ENCODE measurements at regions not wholly inside any gene's neighbourhood (a gene's known extent, or its start where the extent isn't known, plus 50 kb on each side); places are given as distances from the start of the nearest gene placed in this dataset.

GRCh38 chr5:124819201-124819600 is 72.8 kb upstream of the ZNF608 start:
- Histone ChIP-seq H3K36me3 (ENCODE audit: control insufficient read depth, insufficient read depth, low read length) (no peaks in the 10 kb centered on the region), H3K4me3 (ENCODE audit: low read depth, low read length) (no peak overlapping the region), H3K27me3 (ENCODE audit: control insufficient read depth, insufficient read depth, low read length) (no peaks in the 10 kb centered on the region)
- no peak for TF ChIP-seq CTCF (IDR thresholded peaks at IDR 0.05; ENCODE audit: insufficient read depth, low read length, poor library complexity, severe bottlenecking)
- DNase-seq (ENCODE audit: low read depth), result no peak

DNA sequence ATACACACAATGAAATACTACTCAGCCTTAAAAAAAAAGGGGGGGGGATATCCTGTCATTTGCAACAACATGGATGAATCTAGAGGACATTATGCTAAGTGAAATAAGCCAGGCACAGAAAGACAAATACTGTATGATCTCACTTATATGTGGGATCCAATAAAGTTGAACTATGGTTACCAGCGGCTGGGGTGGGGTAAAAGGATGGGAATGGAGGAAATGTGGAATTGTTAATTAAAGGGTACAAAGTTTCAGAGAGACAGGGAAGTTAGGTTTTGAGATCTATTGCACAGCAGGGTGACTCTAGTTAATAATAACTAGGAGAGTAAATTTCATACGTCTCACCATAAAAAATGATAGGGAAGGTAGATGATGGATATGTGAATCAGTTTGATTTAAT is 76.2 kb upstream of the ZNF608 start:
- H3K36me3 ChIP-seq (ENCODE audit: control insufficient read depth, insufficient read depth, low read length), result no peaks in the 10 kb centered on the region
- DNase-seq (ENCODE audit: low read depth), result no peak
- H3K4me3 ChIP-seq (ENCODE audit: low read depth, low read length), result no peak overlapping the region
- no peaks in the 10 kb centered on the region for H3K27me3 ChIP-seq (ENCODE audit: control insufficient read depth, insufficient read depth, low read length)
- TF ChIP-seq CTCF (IDR thresholded peaks at IDR 0.05; ENCODE audit: insufficient read depth, low read length, poor library complexity, severe bottlenecking), result no peak

DNA sequence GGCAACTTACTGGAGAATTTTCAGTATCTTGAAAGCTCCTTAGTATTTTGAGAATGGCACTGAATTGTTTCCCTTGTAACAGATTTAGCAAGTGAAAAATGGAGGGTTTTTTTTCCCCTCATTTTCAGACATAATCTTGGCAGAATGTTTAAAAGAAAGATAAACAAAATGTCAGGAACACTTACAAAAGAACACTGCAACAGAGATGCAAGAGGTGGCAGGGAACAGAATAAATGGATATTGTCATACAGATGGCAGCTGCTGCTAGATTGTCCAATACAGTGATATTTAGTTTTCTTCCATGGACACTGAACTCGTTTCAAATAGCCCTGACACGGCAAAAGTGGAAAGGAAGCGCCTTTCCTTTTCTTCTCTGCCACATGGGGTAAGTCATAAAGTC is 76.9 kb upstream of the ZNF608 start:
- H3K27me3 ChIP-seq (ENCODE audit: control insufficient read depth, insufficient read depth, low read length), result no peaks in the 10 kb centered on the region
- H3K36me3 ChIP-seq (ENCODE audit: control insufficient read depth, insufficient read depth, low read length), result no peaks in the 10 kb centered on the region
- no peak overlapping the region for H3K4me3 ChIP-seq (ENCODE audit: low read depth, low read length)
- TF ChIP-seq CTCF (IDR thresholded peaks at IDR 0.05; ENCODE audit: insufficient read depth, low read length, poor library complexity, severe bottlenecking), result no peak
- DNase-seq (ENCODE audit: low read depth), result no peak

DNA sequence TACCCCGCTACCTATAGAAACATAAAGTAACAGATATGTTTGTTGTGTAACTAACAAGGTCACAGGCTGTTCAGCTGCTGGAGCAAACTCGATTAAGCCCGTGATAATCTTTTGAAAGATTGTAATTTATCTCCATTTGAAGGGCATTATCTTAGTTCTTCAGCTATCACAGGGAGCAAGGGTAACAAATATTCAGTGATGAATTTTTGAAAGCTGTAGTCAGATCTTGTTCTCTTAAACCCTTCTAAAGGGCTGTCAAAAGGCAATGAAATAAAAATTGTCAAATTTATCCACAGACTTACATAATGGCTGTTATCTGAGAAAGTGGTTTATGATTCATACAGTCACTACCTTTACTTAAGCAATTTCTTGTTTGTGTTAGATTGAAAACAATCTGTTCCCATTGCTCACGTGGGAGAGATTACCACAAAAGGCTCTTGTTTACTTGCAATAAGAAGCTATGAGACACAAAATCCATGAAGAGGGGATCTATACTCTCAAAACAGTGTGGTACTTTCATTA is 78.3 kb upstream of the ZNF608 start:
- H3K27me3 ChIP-seq (ENCODE audit: control insufficient read depth, insufficient read depth, low read length), result no peaks in the 10 kb centered on the region
- no peaks in the 10 kb centered on the region for H3K36me3 ChIP-seq (ENCODE audit: control insufficient read depth, insufficient read depth, low read length)
- no peak for TF ChIP-seq CTCF (IDR thresholded peaks at IDR 0.05; ENCODE audit: insufficient read depth, low read length, poor library complexity, severe bottlenecking)
- peak; percentile 14 for DNase-seq (ENCODE audit: low read depth)
- no peak overlapping the region for H3K4me3 ChIP-seq (ENCODE audit: low read depth, low read length)

- no peak for TF ChIP-seq CTCF (IDR thresholded peaks at IDR 0.05; ENCODE audit: insufficient read depth, low read length, poor library complexity, severe bottlenecking)
- Histone ChIP-seq H3K36me3 (ENCODE audit: control insufficient read depth, insufficient read depth, low read length) (no peaks in the 10 kb centered on the region), H3K4me3 (ENCODE audit: low read depth, low read length) (no peak overlapping the region), H3K27me3 (ENCODE audit: control insufficient read depth, insufficient read depth, low read length) (no peaks in the 10 kb centered on the region)
- DNase-seq (ENCODE audit: low read depth), result no peak
Observed at GRCh38 chr5:124825250-124825982, 79.0 kb upstream of the ZNF608 start.

DNA sequence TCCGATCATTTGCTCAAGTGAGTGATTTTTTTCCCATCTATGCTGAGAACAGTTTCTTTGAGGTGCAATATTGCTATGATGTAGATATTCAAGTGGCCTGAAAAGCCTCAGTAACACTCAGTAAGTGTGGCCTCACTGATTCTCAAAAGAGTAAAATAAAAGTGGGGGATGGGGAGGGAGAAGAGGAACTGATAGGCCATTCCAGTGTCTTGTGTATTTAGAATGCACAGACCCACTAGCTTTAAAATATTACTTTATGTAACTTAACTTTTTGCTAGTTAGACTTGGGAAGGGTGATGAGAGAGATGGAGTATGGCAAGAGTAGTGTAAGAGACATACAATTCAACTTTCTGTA is 79.5 kb upstream of the ZNF608 start:
- TF ChIP-seq CTCF (IDR thresholded peaks at IDR 0.05; ENCODE audit: insufficient read depth, low read length, poor library complexity, severe bottlenecking), result no peak
- Histone ChIP-seq H3K27me3 (ENCODE audit: control insufficient read depth, insufficient read depth, low read length) (no peaks in the 10 kb centered on the region), H3K4me3 (ENCODE audit: low read depth, low read length) (no peak overlapping the region), H3K36me3 (ENCODE audit: control insufficient read depth, insufficient read depth, low read length) (no peaks in the 10 kb centered on the region)
- DNase-seq (ENCODE audit: low read depth), result no peak

Measured in kidney epithelial cell (primary cell).